ENCODE measurements at regions not wholly inside any gene's neighbourhood (a gene's known extent, or its start where the extent isn't known, plus 50 kb on each side); places are given as distances from the start of the nearest gene placed in this dataset.

DNA sequence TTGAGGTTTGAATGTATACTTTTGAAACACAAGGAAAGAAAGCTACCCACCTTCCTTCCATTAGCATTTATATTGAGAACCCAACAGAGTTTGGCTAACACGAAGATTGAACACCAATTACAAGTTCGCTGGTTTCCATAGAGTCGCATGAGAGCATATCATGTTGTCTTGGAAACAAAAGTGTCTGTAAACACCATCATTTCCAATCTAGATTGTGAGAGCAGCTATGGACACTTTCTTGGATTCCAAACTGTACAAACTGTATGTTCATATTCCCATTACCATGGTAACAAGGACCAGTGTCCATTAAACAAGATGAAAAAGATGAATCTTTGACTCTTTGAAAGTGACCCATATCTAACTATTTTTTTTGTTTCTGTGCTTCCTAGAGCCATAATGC lies 529.9 kb upstream of the ROBO1 start:
- no peak for DNase-seq (ENCODE audit: extremely low read depth, low read depth)
- TF ChIP-seq, protein P1, sequence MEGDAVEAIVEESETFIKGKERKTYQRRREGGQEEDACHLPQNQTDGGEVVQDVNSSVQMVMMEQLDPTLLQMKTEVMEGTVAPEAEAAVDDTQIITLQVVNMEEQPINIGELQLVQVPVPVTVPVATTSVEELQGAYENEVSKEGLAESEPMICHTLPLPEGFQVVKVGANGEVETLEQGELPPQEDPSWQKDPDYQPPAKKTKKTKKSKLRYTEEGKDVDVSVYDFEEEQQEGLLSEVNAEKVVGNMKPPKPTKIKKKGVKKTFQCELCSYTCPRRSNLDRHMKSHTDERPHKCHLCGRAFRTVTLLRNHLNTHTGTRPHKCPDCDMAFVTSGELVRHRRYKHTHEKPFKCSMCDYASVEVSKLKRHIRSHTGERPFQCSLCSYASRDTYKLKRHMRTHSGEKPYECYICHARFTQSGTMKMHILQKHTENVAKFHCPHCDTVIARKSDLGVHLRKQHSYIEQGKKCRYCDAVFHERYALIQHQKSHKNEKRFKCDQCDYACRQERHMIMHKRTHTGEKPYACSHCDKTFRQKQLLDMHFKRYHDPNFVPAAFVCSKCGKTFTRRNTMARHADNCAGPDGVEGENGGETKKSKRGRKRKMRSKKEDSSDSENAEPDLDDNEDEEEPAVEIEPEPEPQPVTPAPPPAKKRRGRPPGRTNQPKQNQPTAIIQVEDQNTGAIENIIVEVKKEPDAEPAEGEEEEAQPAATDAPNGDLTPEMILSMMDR (IDR thresholded peaks at IDR 0.05; ENCODE audit: low read depth, low read length, missing control alignments) = no peak
- H3K4me3 ChIP-seq (replicated peaks; ENCODE audit: low read depth, low read length) = no peak overlapping the region

- no peak overlapping the region for H3K4me3 ChIP-seq (replicated peaks; ENCODE audit: low read depth, low read length)
- DNase-seq (ENCODE audit: extremely low read depth, low read depth) = no peak
- TF ChIP-seq, protein P1 (IDR thresholded peaks at IDR 0.05; ENCODE audit: low read depth, low read length, missing control alignments) = no peak
These were observed 517.6 kb upstream of the ROBO1 start for GRCh38 chr3:80285388-80285787.

DNA sequence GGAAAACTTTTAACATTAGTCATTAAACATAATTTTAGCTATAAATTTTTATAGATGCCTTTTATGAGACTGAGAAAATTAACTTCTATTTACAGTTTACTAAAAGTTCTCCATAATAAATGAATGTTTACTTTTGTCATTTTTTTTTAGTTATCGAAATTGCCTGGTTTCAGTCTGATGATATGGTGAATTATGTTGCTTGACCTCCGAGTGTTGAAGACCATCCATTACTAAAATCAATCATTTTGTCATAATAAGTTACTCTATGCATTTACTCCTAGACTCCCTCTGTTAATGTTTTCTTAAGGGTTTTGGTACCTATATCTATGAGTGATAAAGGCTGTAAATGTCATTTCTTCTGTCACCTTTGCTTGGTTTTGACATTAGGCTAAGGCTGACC lies 516.0 kb upstream of the ROBO1 start:
- DNase-seq (ENCODE audit: extremely low read depth, low read depth) = no peak
- H3K4me3 ChIP-seq (replicated peaks; ENCODE audit: low read depth, low read length) = no peak overlapping the region
- TF ChIP-seq, protein P1 (IDR thresholded peaks at IDR 0.05; ENCODE audit: low read depth, low read length, missing control alignments) = no peak

- H3K4me3 ChIP-seq (replicated peaks; ENCODE audit: low read depth, low read length) = no peak overlapping the region
- TF ChIP-seq, protein P1 (IDR thresholded peaks at IDR 0.05; ENCODE audit: low read depth, low read length, missing control alignments) = no peak
- DNase-seq (ENCODE audit: extremely low read depth, low read depth) = no peak
These were observed 510.3 kb upstream of the ROBO1 start for GRCh38 chr3:80278056-80278455.

DNA sequence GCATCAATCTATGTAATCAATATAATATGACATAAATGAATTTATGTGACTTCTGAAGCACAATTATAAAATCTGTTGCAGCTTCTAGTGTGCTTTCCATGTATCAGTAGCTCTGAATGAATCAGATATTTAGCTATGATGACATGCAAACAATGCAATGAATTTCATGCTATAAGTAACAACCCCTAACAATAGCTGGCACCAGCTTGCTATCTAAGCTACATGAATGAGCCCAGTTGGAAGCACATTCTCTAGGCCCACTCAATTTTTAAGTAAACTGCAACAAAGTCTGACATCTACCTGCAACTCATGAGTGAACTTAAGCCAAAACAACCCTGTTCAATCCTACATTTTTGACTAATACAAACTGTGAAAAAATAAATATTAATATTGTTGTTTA lies 507.3 kb upstream of the ROBO1 start:
- H3K4me3 ChIP-seq (replicated peaks; ENCODE audit: low read depth, low read length) = no peak overlapping the region
- TF ChIP-seq, protein P1 (IDR thresholded peaks at IDR 0.05; ENCODE audit: low read depth, low read length, missing control alignments) = no peak
- DNase-seq (ENCODE audit: extremely low read depth, low read depth) = no peak

DNA sequence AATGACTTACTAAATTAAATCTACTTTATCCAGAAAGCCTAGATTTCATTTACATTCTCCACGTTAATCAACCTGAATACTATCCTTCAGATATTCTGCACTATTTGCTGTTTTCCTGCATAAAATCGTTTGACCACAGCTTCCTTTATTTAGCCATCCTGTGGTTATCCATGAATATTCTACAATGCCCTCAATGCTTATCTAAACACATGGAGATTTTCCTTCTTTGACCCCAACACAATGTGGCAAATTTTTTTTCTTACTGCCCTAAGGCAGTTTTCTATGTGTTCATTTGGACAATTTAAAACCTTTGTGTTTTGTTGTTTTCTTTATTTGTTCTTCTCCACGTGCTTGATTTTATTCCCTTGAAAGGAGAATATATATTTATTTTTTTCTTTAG lies 495.5 kb upstream of the ROBO1 start:
- no peak for DNase-seq (ENCODE audit: extremely low read depth, low read depth)
- no peak overlapping the region for H3K4me3 ChIP-seq (replicated peaks; ENCODE audit: low read depth, low read length)
- TF ChIP-seq, protein P1 (IDR thresholded peaks at IDR 0.05; ENCODE audit: low read depth, low read length, missing control alignments) = no peak

GRCh38 chr3:80261082-80261481 lies 493.3 kb upstream of the ROBO1 start:
- no peak overlapping the region for H3K4me3 ChIP-seq (replicated peaks; ENCODE audit: low read depth, low read length)
- TF ChIP-seq, protein P1 (IDR thresholded peaks at IDR 0.05; ENCODE audit: low read depth, low read length, missing control alignments) = no peak
- DNase-seq (ENCODE audit: extremely low read depth, low read depth) = no peak
